ENCODE measurements at regions not wholly inside any gene's neighbourhood (a gene's known extent, or its start where the extent isn't known, plus 50 kb on each side); places are given as distances from the start of the nearest gene placed in this dataset.

DNA sequence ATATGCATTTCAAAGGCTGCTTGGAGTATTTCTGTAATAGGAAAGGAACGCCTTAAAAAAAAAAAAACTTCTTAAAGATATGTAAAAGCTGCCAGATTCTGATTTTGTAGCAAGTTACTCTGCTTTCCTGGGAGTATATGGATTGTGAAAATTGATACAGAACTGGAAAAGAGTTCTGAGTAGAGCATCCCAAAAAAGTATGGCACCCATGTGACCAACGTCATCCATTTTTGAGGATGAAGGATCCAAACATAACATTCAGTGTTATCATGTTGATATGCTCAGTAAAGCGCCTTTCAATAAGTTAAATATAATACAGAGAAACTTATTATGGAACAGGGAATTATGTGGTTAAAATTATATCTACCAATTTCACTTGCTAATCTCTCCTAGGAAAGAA is 978.4 kb upstream of the POU3F3 start:
- TF ChIP-seq HDAC2 (IDR thresholded peaks at IDR 0.05; ENCODE audit: borderline replicate concordance in 1 of 2, low read depth in 2 of 2, low read length in 2 of 2) (no peak), RFX5 (IDR thresholded peaks at IDR 0.05; ENCODE audit: borderline replicate concordance, low read depth, low read length) (no peak), POLR2A (IDR thresholded peaks at IDR 0.05; ENCODE audit: control extremely low read depth in 1 of 2, low read depth in 2 of 2, low read length in 2 of 2) (no peak), SIN3A (conservative IDR thresholded peaks at IDR 0.05 in 1 of 2, IDR thresholded peaks at IDR 0.05 in 1 of 2; ENCODE audit: low read depth in 1 of 2, low read length in 2 of 2) (no peak), SUZ12 (IDR thresholded peaks at IDR 0.05; ENCODE audit: low read length) (no peak), JUN (IDR thresholded peaks at IDR 0.05; ENCODE audit: low read depth, low read length) (no peak), SRF (IDR thresholded peaks at IDR 0.05; ENCODE audit: low read depth, low read length) (no peak), SP2 (IDR thresholded peaks at IDR 0.05; ENCODE audit: low read length) (no peak), PHF8 (conservative IDR thresholded peaks at IDR 0.05; ENCODE audit: low read depth, low read length) (no peak)
- TF ChIP-seq, protein P1, sequence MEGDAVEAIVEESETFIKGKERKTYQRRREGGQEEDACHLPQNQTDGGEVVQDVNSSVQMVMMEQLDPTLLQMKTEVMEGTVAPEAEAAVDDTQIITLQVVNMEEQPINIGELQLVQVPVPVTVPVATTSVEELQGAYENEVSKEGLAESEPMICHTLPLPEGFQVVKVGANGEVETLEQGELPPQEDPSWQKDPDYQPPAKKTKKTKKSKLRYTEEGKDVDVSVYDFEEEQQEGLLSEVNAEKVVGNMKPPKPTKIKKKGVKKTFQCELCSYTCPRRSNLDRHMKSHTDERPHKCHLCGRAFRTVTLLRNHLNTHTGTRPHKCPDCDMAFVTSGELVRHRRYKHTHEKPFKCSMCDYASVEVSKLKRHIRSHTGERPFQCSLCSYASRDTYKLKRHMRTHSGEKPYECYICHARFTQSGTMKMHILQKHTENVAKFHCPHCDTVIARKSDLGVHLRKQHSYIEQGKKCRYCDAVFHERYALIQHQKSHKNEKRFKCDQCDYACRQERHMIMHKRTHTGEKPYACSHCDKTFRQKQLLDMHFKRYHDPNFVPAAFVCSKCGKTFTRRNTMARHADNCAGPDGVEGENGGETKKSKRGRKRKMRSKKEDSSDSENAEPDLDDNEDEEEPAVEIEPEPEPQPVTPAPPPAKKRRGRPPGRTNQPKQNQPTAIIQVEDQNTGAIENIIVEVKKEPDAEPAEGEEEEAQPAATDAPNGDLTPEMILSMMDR (IDR thresholded peaks at IDR 0.05; ENCODE audit: control extremely low read depth in 1 of 3, insufficient read depth in 1 of 3, low read depth in 1 of 3, low read length in 3 of 3), result no peak
- TF ChIP-seq, protein P2, sequence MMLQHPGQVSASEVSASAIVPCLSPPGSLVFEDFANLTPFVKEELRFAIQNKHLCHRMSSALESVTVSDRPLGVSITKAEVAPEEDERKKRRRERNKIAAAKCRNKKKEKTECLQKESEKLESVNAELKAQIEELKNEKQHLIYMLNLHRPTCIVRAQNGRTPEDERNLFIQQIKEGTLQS (IDR thresholded peaks at IDR 0.05; ENCODE audit: insufficient read depth, low read depth, low read length), result no peak

Measured in H1 (cell line).